ENCODE measurements at regions not wholly inside any gene's neighbourhood (a gene's known extent, or its start where the extent isn't known, plus 50 kb on each side); places are given as distances from the start of the nearest gene placed in this dataset.

DNA sequence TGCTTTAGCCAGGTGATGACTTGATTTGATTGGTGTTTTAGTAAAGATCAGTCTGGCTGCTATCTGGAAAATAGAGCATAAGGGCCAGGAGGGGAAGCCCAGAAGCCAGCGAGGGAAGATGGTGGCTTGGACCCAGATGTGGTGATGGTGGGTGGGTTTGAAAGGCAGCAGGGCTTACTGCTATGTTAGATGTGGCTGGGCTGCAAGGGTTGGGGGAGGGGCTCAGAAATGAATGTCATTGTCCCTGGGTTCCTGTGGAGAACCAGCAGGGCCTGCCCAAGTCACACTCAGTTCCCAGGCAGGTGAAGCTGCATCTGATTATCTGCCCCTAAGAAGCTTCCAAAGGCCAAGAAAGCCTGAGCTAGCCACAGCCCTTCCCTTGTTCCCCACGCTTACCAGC is 71.7 kb upstream of the BRD7 start:
- Mint-ChIP-seq H3K27me3 (ENCODE audit: unreplicated experiment) (peaks cover 9% of the 10 kb centered on the region), H3K4me3 (ENCODE audit: unreplicated experiment) (peak overlapping the region; percentile 77), H3K27ac (ENCODE audit: unreplicated experiment) (peak overlapping the region; percentile 36), H3K4me1 (ENCODE audit: unreplicated experiment) (no peaks in the 10 kb centered on the region), H3K36me3 (ENCODE audit: low read depth, unreplicated experiment) (peaks cover 12% of the 10 kb centered on the region), H3K9me3 (ENCODE audit: unreplicated experiment) (peaks cover 17% of the 10 kb centered on the region)
- no peak for DNase-seq (ENCODE audit: low spot score)
- TF ChIP-seq, protein P1, sequence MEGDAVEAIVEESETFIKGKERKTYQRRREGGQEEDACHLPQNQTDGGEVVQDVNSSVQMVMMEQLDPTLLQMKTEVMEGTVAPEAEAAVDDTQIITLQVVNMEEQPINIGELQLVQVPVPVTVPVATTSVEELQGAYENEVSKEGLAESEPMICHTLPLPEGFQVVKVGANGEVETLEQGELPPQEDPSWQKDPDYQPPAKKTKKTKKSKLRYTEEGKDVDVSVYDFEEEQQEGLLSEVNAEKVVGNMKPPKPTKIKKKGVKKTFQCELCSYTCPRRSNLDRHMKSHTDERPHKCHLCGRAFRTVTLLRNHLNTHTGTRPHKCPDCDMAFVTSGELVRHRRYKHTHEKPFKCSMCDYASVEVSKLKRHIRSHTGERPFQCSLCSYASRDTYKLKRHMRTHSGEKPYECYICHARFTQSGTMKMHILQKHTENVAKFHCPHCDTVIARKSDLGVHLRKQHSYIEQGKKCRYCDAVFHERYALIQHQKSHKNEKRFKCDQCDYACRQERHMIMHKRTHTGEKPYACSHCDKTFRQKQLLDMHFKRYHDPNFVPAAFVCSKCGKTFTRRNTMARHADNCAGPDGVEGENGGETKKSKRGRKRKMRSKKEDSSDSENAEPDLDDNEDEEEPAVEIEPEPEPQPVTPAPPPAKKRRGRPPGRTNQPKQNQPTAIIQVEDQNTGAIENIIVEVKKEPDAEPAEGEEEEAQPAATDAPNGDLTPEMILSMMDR (IDR thresholded peaks at IDR 0.05; ENCODE audit: unreplicated experiment) = no peak

DNA sequence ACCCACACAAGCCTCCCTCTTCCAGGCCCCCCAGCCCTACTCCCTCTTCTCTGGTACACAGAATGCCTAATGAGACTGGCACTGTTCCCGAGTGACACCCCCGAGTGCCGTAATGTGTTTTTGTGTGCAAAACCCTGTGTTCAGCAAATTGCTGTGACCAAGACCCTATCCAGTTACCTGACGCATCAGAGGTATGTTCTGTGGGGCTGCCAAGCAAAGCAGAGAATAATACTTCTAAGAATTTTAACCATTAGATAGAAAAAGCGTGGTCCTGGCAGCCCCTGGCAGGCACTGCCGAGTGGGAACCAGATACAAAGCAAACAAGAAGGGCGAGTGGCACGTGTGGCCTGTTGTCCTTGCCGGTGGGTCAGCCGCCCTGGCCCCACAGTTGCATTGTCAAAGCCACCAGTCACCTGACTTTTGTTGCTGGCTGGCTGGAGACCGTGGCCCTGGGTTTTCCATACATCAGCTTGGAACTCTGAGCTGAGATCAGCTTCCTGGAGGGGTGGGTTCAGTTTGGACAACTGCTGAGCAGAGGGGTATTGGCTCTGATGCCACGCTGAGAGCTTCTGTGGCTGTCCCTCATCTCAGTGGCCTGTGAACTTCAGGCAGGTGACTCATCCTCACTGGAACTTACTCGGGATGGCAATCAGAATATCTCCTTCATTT is 69.1 kb upstream of the BRD7 start:
- peaks cover 12% of the 10 kb centered on the region for H3K36me3 Mint-ChIP-seq (ENCODE audit: low read depth, unreplicated experiment)
- no peak overlapping the region for H3K27ac Mint-ChIP-seq (ENCODE audit: unreplicated experiment)
- TF ChIP-seq, protein P1 (IDR thresholded peaks at IDR 0.05; ENCODE audit: unreplicated experiment) = no peak
- peaks cover 17% of the 10 kb centered on the region for H3K9me3 Mint-ChIP-seq (ENCODE audit: unreplicated experiment)
- H3K27me3 Mint-ChIP-seq (ENCODE audit: unreplicated experiment) = peaks cover 13% of the 10 kb centered on the region
- H3K4me3 Mint-ChIP-seq (ENCODE audit: unreplicated experiment) = no peak overlapping the region
- no peak for DNase-seq (ENCODE audit: low spot score)
- peaks cover 17% of the 10 kb centered on the region for H3K4me1 Mint-ChIP-seq (ENCODE audit: unreplicated experiment)

DNA sequence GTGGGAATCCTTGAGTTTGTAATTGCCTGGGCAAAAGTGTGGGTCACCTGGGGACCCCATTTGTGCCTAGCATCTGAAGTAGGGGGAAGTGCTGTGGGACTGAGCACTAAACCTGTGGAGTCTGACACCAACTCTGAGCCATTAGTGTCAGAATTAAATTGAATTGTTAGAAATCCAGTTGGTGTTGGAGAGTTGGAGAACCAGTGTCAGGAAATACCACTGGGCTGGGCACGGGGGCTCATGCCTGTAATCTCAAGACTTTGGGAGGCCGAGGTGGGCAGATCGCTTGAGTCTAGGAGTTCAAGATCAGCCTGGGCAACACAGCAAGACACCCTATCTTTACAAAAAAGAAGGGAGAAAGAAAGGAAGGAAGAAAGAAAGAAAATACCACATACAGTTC is 67.5 kb upstream of the BRD7 start:
- Mint-ChIP-seq H3K27me3 (ENCODE audit: unreplicated experiment) (peaks cover 12% of the 10 kb centered on the region), H3K4me1 (ENCODE audit: unreplicated experiment) (peaks cover 21% of the 10 kb centered on the region), H3K4me3 (ENCODE audit: unreplicated experiment) (no peak overlapping the region), H3K27ac (ENCODE audit: unreplicated experiment) (no peak overlapping the region), H3K36me3 (ENCODE audit: low read depth, unreplicated experiment) (peaks cover 9% of the 10 kb centered on the region), H3K9me3 (ENCODE audit: unreplicated experiment) (peaks cover 17% of the 10 kb centered on the region)
- TF ChIP-seq, protein P1 (IDR thresholded peaks at IDR 0.05; ENCODE audit: unreplicated experiment) = no peak
- no peak for DNase-seq (ENCODE audit: low spot score)

DNA sequence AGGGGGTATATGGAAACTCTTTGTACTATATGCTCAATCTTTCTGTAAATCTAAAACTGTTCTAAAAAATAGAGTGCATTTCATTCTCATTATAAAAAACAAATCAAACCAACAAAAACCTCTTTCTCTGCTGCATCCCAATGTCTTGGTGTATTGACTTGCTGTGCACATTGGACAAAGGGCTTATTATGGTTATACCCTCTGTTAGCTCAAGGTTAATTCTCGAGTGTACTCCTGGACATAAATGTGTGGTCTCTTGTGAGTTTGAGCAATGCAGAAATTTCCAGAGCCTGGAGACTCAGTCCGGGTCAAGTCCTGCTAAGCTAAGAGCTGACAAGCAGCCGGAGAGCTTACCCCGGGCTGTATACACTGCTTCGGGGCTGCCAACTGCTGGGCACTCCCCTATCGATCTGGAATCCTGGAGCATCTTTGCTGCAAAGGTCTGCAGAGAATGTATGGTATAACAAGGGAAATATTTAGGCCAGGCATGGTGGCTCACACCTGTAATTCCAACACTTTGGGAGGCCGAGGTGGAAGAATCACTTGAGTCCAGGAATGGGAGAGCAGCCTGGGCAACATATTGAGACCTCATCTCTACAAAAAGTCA is 66.2 kb upstream of the BRD7 start:
- Mint-ChIP-seq H3K36me3 (ENCODE audit: low read depth, unreplicated experiment) (peaks cover 5% of the 10 kb centered on the region), H3K4me3 (ENCODE audit: unreplicated experiment) (no peak overlapping the region), H3K9me3 (ENCODE audit: unreplicated experiment) (peaks cover 11% of the 10 kb centered on the region), H3K27ac (ENCODE audit: unreplicated experiment) (no peak overlapping the region), H3K27me3 (ENCODE audit: unreplicated experiment) (peaks cover 11% of the 10 kb centered on the region), H3K4me1 (ENCODE audit: unreplicated experiment) (peaks cover 21% of the 10 kb centered on the region)
- no peak for DNase-seq (ENCODE audit: low spot score)
- TF ChIP-seq, protein P1 (IDR thresholded peaks at IDR 0.05; ENCODE audit: unreplicated experiment) = no peak

DNA sequence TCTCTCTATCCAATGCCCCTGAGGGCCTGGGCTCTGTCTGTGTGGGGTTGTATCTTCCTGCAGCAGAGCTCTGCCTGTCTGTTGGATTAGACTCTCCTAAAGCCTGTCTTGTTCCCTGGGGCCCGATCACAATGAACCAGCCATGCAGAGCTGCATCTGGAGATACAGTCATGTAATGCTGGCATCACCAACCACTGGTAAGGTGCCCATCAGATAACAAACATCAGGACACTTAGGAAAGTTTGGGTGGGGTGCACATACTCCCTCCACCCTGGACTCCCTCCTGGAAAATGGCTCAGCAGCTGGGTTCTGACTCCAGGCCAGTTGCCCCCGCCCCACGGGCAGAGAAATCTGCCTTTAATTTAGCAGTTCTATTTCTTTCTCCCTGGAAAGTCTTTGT is 61.3 kb upstream of the BRD7 start:
- TF ChIP-seq, protein P1 (IDR thresholded peaks at IDR 0.05; ENCODE audit: unreplicated experiment) = no peak
- H3K4me1 Mint-ChIP-seq (ENCODE audit: unreplicated experiment) = peaks cover 21% of the 10 kb centered on the region
- DNase-seq (ENCODE audit: low spot score) = no peak
- H3K9me3 Mint-ChIP-seq (ENCODE audit: unreplicated experiment) = no peaks in the 10 kb centered on the region
- H3K4me3 Mint-ChIP-seq (ENCODE audit: unreplicated experiment) = no peak overlapping the region
- no peak overlapping the region for H3K27ac Mint-ChIP-seq (ENCODE audit: unreplicated experiment)
- no peaks in the 10 kb centered on the region for H3K36me3 Mint-ChIP-seq (ENCODE audit: low read depth, unreplicated experiment)
- peaks cover 6% of the 10 kb centered on the region for H3K27me3 Mint-ChIP-seq (ENCODE audit: unreplicated experiment)
